Transverse colon (tissue), 4 donors: ENCODE measurements at regions not wholly inside any gene's neighbourhood (a gene's known extent, or its start where the extent isn't known, plus 50 kb on each side); places are given as distances from the start of the nearest gene placed in this dataset.

Experiments
- CTCF ChIP-seq, 5 experiments: fragments of 200-600 bp in 3 of 5; fragments of 450-650 bp in 2 of 5; sonication (generic) in 3 of 5; IDR thresholded peaks; 1 replicate in 2 of 5; 2 replicates in 3 of 5; pipeline ENCODE4 v1.5.1; 2016 to 2017; ENCODE audit warnings: antibody characterized with exemption in 5 of 5, inconsistent platforms in 3 of 5, mild to moderate bottlenecking in 2 of 5, moderate library complexity in 1 of 5
- EP300 ChIP-seq: sonication (generic); formaldehyde crosslinking; IDR thresholded peaks from one replicate; pipeline ENCODE4 v1.6.1; 2017; ENCODE audit warnings: antibody characterized with exemption, low read depth
- POLR2A ChIP-seq: fragments of 450-650 bp; IDR thresholded peaks from one replicate; pipeline ENCODE4 v1.6.1; 2016; ENCODE audit warnings: antibody characterized with exemption, mild to moderate bottlenecking, moderate library complexity
- POLR2AphosphoS5 ChIP-seq, 3 donors: sonication (generic); formaldehyde crosslinking; IDR thresholded peaks; one replicate each; pipeline ENCODE4 v1.6.1; 2016; ENCODE audit warnings: antibody characterized with exemption in 3 of 3

DNA sequence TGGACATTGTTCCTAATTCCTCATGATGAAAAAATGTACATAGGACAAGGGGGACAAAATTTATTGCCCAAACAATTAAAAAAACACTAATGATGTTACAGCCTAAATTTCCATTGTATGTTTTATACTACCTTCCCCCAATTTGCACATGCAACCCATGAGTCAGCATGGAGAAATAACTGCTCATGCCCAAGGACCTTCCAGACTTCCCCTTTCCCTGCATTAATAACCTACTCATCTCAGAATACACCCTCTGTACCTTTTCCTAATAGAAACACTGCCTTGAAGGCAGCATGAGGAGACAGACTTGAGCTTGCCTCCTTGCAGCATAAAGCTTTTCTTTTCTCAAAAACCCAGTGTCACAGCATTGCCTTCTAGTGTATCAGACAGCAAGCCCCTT, 2402.8 kb downstream of the TP53TG3F start:
- TF ChIP-seq CTCF (IDR thresholded peaks at IDR 0.05) (no peak), POLR2AphosphoS5 (IDR thresholded peaks at IDR 0.05) (no peak), POLR2A (no peak), EP300 (no peak)
